ENCODE measurements at regions not wholly inside any gene's neighbourhood (a gene's known extent, or its start where the extent isn't known, plus 50 kb on each side); places are given as distances from the start of the nearest gene placed in this dataset.
"Not testable (repeated sequence)": the region's sequence is repeated elsewhere in the genome, so short reads cannot be mapped to it uniquely, and the experiment has no call there.

DNA sequence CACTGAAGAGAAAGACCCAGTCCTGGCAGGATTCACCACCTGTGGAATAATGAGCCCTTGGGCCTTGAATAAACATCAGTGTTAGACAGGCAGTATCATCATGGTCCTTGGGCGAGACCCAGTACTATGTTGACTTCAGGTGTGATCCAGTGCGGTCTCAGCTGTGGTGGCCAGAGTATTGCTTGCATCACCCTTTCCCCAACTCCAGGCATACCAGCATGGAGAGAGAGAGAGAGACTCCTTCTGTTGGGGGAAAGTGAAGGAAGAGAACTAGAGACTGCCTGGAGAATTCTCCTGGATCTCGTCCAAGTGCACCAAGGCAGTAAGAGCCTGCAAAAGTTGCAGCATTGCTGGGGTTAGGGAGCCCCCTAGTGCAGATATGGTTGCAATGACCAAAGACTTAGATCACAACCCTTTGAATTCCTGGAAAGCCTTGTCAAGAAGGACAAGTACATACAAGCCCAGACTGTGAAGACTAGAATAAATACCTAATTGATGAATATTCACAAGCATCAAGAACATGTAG is 61.1 kb upstream of the VAMP7 start:
- no peak for DNase-seq (ENCODE audit: low read depth)

DNA sequence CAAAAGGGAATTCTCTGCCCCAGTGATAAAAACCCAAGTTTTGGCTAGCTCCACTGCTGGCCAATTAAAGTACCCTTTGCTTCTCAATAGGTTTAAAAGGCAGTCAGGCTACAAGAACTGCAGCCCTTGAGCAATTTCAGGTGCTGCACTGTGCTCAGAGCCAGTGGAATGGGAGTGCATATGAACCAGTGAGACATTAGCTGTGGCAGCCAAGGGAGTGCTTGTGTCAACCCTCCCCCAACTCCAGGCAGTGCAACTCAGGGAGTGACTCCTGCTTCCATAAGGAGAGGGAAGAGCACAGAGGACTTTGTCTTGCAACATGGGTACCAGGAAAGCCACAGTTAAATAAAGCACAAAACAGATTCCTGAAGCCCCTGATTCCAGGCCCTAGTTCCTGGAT is 61.6 kb upstream of the VAMP7 start:
- no peak for DNase-seq (ENCODE audit: low read depth)

DNA sequence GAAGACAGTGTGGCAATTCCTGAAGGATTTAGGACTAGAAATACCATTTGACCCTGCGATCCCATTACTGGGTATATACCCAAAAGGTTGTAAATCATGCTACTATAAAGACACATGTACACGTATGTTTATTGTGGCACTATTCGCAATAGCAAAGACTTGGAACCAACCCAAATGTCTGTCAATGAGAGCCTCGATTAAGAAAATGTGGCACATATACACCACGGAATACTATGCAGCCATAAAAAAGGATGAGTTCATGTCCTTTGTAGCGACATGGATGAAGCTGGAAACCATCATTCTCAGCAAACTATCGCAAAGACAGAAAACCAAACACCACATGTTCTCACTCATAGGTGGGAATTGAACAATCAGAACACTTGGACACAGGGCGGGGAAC is 66.8 kb upstream of the VAMP7 start:
- not testable (repeated sequence) for DNase-seq (ENCODE audit: low read depth)

DNA sequence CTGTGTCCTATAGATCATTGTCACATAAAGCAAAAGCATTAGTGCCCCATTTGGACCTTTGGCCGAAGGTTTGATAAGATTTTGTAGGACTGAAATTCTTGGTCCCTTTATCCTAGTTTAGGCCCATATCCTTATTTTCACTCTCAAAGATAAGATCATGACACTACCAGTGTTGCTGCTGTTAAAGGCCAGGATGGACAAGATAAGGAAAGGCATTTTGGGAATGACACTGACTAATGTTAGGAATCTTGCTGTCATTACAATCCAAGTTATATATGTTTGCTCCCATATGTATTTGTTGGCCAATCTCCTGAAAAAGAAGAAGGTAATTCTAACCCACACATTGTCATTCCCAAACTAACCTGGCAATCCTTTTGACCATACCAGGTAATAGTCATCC is 101.3 kb upstream of the VAMP7 start:
- DNase-seq (ENCODE audit: low read depth), result no peak

DNA sequence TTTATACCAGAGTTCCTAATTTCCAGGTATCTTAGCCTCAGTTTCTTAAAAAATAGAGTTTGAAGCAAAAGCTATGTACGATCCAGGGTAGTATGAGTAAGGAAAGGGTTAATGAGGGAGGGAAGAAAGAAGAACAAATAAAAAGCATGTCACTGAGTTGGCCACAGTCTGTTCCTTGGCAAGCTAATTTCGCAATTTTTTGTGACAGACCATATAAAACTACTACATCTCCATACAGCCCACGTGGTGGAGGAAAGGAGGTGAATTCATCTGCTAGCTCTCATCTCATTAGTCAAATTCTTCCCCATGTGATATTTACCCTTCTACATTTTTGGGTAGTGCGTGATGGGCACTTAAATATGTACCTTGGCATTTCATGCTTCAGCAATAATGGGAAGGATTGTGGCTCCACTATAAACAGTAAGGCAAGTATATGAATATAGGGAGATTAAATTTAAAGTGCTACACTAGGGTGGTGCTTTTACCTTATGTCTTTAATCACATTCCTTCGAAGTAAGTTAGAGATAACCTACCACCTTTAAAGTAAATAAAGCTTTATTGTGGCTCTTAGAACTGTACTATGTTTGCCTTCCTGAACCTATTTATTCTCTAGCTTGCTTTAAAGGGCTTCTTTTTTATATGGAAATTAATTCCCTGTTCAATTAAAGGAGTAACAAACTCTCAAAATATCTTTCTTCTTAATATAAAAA is 102.1 kb upstream of the VAMP7 start:
- DNase-seq (ENCODE audit: low read depth), result no peak

DNA sequence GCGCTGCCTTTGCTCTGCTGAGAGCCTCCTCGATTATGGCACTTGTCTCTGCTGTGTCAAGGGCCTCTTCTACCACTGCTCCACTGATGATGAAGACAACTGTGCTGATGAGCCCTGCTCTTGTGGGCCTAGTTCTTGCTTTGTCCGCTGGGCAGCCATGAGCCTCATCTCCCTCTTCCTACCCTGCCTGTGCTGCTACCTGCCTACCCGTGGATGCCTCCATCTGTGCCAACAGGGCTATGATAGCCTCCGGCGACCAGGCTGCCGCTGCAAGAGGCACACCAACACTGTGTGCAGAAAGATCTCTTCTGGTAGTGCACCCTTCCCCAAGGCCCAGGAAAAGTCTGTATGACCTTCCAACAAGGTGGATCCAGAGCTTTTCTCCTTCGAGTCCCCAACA is 106.8 kb upstream of the VAMP7 start:
- DNase-seq (ENCODE audit: low read depth), result no peak

DNA sequence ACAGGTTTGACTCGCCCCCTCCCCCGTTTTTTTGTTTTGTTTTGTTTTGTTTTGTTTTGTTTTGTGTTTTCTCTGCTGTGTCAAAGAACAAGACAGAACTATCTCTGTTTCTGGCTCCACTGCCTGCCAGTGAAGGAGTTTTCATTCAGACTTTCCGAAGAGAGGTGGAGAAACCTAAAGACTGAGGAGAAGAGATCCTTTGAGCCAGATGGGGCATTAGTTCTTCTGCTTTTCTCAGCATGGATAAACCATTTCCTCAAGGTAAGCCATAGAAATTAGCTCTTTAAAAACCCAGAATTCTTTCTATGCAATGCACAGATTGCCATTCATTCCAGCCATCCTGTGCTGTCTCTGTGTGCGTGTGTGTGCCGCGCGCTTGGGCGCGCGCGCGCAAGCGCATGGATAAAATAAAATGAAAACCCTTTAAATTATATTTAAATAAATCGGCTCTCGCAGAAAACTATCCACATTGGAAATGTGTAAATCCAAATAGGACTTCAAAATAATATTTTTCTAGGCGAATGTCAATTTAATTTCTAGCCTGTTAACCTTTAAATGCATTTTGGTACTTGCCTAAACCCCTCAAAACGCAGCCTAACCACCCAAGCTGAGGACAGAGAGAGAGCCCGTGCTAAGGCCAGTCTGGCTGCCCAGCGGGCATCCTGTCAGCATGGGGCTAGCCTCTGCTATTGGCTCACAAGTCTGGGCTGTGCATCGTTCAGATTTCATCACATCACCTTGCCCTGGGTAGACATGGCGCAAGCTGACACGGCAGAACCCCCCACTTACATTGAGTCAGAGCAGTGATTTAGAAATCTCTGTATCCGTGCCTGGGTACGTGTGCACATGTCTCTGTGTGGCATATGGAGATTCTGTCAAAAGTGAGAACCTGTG is 113.0 kb upstream of the VAMP7 start:
- DNase-seq (ENCODE audit: low read depth), result no peak

DNA sequence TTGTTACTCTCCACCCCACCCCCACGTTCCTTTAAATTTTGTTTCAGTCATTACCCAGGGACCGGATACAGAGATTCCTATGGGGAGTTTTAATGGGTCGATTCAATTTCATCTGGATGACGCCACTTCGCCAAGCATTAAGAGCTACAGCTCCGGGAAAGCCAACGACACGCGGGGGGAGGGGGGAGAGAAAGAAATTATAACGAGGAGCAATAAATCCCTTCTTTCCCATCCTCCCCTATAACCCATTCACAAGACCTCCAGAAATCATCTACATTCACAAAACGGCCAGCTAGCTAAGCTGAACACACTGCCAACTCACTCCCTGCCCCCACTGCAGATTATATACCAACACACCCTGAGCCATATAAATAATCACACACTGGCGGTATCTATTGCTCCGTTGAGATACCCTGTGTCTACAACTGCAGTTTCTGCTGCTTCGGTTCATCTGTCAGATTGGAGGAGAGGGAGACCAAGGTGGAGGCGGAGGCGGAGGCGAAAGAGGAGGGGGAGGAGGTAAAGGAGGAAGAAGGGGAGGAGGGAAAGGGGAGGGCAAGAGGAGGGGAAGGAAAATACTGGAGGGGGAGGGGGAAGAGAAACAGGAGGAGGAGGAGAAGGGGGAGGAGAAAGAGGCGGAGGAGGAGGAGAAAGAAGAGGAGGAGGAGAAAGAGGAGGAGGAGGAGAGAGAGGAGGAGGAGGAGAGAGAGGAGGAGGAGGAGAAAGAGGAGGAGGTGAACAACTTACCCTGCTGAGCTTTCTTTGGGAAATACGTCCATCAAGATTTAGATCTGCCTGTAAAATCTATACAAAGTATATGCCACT is 113.9 kb upstream of the VAMP7 start:
- DNase-seq (ENCODE audit: low read depth), result peak; percentile 0

DNA sequence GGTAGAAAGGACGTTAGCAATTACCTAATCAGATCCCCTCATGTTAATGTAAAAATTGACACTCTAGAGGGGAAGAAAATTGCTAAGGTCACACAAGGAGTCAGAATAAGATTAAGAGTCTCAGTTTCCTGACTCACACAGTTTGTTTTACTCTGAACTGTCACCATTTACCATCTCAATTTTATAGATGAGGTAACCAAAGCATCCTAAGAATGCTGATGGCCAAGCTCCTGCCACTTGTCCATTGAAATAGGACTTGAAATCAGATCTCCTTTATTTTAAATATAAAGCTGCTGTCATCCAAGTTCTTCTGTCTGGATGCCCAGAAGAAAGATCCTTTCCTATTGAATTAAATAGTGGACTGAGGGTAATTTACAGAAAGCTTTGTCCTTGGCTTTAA is 114.8 kb upstream of the VAMP7 start:
- no peak for DNase-seq (ENCODE audit: low read depth)

DNA sequence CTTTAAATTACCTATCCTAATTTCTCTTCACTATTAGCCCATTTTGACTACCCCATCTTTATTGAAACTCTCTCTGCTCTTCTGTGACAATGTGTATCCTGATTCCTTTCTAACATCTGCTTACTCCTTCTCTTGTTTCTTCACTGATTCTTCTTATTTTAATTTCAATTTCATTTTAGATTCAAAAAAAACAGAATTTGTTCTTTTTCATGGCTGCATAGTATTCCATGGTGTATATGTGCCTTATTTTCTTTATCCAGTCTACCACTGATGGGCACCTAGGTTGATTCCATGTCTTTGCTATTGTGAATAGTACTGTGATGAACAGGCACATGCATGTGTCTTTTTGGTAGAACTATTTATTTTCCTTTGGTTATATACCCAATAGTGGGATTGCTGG is 120.0 kb upstream of the VAMP7 start:
- no peak for DNase-seq (ENCODE audit: low read depth)

DNA sequence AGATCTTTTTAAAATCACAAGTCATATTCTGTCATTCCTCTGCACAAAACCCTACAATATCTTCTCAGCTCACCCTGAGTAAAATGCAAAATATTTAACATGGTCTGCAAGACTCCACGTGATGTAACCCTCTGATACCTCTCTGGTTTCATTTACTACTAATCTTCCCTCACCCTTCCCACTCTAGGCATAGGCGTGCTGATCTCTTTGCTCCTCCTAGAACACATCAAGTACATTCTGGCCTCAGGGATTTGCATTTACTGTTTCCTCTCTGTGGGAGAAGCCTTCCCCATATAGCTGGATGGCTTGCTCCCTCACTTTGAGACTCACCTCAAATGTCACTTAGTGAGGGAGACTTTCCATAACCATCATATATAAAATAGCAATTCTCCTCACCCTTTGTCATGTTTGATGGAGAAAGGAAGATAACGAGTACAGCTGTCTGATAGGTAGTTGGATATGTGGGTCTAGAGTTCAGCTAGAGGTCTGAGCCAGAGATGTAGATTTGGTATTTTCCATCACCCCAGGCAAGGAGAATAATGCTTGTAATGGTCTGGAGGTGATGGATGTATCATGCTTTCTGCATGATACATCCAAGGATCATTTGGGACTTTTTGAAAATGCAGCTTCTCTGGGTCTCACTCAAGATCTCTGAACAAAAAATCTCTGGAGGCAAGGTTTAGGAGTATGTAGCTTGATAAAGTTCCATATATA is 123.9 kb upstream of the VAMP7 start:
- no peak for DNase-seq (ENCODE audit: low read depth)

DNA sequence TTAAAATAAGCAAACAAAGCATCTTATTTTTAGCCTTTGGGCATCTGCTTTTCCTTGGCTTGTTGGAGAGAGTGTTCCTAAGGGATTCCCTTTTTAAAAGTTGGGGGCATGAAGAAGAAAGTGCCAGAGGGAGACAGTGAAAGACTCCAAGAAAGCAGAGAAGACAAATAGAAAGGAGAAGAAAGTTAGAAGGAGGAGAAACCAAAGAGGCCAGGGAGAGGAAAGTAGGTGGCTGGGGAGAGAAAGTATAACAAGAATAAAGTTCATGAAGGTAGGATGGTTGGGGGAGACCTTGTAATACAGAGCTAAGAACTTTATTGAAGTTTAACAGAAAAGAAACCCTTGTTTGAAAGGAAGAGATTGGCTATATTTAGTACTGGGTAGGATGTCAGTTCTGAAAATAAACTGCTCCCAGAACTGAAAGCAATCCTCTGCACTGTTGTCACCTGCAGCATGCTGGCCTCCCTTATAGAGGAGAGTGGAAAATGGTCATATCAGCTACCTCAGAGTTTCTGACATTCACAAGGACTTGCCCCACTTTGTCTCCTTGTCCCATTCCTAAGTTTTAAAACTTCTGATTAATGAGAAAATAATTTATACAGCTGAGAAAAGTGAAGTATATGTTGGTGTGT is 125.3 kb upstream of the VAMP7 start:
- no peak for DNase-seq (ENCODE audit: low read depth)

DNA sequence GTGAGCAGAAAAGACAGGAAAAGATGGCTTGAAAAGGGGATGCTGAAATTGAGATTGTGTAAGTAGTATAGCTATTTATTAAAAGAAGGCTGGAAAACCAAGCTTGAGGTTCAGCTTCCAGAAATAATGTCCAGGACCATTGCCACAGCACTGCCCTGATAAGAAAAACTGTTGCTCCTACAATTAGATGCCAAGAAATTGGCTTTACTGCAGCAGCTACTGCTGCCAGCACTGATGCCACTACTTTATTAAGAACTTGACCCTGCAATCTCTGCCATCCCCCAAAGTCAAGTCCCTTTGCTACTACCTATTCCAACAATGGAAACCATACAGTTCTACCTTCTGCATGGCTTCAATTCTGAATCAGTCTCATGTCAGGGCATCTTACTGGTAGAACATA is 130.0 kb upstream of the VAMP7 start:
- DNase-seq (ENCODE audit: low read depth), result no peak

DNA sequence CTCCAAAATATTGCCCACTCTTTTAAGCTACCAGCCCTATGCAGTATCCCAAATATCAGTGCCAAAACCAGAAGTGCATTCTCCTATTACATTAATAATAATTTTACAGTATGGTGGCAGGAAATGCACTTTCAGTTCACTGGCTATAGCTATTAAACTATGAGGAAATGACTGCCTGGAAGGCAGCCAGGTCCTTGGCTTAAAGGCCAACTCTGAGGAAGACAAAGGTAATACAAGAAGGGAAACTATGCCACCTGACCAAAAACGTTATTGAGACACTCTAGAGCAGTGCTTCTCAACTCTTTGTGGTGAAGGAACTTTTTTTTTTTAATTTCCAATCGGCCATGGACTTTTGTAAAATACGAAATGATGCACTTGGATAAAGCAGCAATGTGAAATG is 133.6 kb upstream of the VAMP7 start:
- no peak for DNase-seq (ENCODE audit: low read depth)

DNA sequence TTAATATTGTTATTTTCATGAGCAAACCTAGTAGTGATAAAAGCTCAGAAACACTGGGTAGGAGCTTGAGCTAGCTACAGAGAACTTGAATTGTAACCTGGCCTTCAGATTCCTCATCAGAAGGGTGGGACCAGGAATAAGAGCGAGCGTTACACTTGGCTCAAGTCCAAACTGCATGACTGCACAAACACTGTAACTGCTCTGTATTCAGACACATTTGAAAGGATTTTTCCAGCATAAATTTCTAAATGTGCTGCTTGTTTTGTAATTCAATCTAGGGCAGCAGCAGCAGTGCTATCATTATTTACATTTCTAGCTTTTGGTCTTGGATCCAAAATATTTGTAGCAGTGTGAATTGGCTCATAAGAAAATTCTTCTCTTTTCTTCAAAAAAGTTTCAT is 133.0 kb upstream of the TMLHE start:
- DNase-seq (ENCODE audit: low read depth), result no peak

DNA sequence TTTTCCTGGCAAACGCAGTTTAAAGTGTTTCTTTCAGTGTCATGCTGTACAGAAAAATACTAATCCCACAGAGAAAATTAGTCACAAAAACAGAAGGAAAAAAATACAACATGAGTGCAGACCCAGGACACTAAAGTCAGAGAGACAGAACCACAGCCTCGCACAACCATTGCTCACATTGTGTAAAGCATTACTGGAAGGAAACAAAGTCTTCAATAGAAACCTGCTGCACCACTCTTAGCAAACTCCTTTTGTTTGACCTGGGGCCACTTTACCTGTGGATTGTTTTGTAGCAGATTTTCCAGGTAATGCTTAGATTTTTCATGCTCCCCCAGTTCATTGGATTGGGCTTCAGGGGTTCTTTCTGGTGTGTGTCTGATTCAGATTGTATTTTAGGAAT is 131.8 kb upstream of the TMLHE start:
- no peak for DNase-seq (ENCODE audit: low read depth)

DNA sequence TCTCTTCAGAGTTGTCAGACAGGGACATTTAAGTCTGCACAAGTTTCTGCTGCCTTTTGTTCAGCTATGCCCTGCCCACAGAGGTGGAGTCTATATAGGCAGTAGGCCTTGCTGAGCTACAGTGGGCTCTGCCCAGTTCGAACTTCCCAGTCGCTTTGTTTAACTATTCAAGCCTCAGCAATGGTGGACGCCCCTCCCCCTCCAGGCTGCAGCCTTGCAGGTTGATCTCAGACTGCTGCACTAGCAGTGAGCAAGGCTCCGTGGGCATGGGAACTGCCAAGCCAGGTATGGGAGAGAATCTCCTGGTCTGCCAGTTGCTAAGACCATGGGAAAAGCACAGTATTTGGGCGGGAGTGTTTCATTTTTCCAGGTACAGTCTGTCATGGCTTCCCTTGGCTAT is 115.6 kb upstream of the TMLHE start:
- DNase-seq (ENCODE audit: low read depth), result not testable (repeated sequence)

DNA sequence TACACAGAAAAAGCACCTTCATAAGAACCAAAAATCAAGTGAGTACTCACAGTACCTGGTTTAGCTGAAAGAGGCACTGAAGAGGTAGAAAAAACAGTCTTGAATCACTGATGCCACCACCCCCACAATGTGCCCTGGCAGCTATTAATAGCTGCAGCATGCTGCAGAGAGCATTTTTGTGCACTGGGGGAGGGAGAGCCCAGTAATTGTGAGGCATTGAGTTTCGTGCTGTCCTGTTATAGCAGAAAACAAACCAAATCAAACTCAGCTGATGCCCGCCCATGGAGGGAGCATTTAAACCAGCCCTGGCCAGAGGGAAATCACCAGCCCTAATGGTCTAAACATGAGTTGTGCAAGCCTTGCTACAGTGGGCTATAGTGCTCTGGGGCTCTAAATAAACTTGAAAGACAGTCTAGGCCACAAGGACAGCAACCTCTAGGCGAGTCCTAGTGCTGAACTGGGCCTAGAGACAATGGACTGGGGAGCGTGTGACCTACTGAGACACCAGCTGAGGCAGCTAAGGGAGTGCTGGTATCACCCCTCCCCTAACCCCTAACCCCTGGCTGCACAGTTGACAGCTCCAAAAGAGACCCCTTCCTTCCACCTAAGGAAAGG is 106.3 kb upstream of the TMLHE start:
- DNase-seq (ENCODE audit: low read depth), result no peak

DNA sequence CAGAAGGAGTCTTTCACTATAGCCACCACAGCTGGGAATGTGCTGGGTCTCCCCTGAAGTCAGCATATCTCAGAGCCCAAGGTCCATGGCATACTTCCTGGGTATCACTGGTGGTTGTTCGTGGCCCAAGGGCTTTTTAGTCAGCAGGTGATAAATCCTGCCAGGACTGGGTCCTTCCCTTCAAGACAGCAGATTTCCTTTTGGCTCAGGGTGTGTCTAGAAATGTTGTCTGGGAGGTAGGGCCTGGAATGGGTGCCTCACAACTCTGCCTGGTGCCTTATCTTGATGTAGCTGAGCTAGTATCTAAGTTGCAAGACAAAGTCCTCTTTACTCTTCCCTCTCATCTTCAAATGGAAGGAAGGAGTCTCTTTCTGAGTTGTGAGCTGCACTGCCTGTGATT is 102.4 kb upstream of the TMLHE start:
- no peak for DNase-seq (ENCODE audit: low read depth)

DNA sequence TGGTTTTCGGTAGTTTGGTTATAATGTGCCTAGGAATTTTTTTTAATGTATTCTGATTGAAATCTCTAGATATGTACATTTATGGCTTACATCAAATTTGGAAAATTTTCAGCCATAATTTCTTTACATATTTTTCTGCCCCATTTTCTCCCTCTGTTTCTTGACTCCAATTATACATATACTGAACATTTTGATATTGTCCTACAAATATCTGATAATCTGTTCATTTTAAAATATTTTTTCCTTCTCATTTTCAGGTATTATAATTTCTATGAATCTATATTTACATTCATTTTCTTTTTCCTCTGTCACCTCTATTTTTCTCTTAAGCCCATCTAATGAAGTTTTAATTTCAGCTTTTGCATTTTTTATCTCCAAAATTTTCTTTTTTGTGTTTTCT is 82.7 kb upstream of the TMLHE start:
- DNase-seq (ENCODE audit: low read depth), result no peak

DNA sequence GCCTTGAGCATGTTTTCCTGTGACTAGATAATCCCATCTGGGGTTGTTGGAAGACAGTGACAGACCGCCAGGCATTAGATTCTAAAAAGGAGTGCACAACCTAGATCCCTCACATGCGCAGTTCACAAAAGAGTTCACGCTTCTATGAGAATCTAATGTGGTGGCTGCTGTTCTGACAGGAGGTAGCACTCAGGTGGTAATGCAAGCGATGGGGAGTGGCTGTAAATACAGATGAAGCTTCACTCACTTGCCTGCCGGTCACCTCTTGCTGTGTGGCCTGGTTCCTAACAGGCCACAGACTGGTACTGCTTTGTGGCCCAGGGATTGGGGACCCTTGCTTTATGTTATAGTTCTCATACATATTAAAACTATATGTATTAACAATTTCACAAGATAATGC is 81.9 kb upstream of the TMLHE start:
- DNase-seq (ENCODE audit: low read depth), result no peak

Measured in T-helper 22 cell (primary cell).